ENCODE measurements at regions not wholly inside any gene's neighbourhood (a gene's known extent, or its start where the extent isn't known, plus 50 kb on each side); places are given as distances from the start of the nearest gene placed in this dataset.

GRCh38 chr6:71490876-71491275 lies 202.3 kb downstream of the OGFRL1 start:
- Histone ChIP-seq H3K27ac (ENCODE audit: extremely low read depth, low read depth, low read length) (no peak overlapping the region), H3K36me3 (ENCODE audit: control insufficient read depth in 2 of 2, insufficient read depth in 1 of 2, low read length in 2 of 2) (no peaks in the 10 kb centered on the region), H3K9me3 (ENCODE audit: control insufficient read depth, insufficient read depth, low read depth, low read length) (no peaks in the 10 kb centered on the region), H3K4me1 (ENCODE audit: control insufficient read depth, insufficient read depth, low read length) (no peaks in the 10 kb centered on the region), H3K4me3 (ENCODE audit: low read depth, low read length) (no peak overlapping the region)
- TF ChIP-seq ZNF211 (tag by site-specific recombination; IDR thresholded peaks at IDR 0.05; ENCODE audit: low read depth) (no peak), SALL2 (tag by site-specific recombination; IDR thresholded peaks at IDR 0.05; ENCODE audit: borderline replicate concordance) (no peak), ZEB2 (tag by site-specific recombination; IDR thresholded peaks at IDR 0.05) (no peak), ZNF624 (tag by site-specific recombination; IDR thresholded peaks at IDR 0.05) (no peak), PRDM4 (tag by site-specific recombination; IDR thresholded peaks at IDR 0.05) (no peak), ZSCAN5A (tag by site-specific recombination; IDR thresholded peaks at IDR 0.05) (no peak), OSR2 (tag by site-specific recombination; IDR thresholded peaks at IDR 0.05) (no peak), ZIC2 (tag by site-specific recombination; IDR thresholded peaks at IDR 0.05) (no peak), ZBTB21 (tag by site-specific recombination; IDR thresholded peaks at IDR 0.05) (no peak), ZNF248 (tag by site-specific recombination; IDR thresholded peaks at IDR 0.05) (no peak), ZBTB44 (tag by site-specific recombination; IDR thresholded peaks at IDR 0.05) (no peak), ZFP41 (tag by site-specific recombination; IDR thresholded peaks at IDR 0.05; ENCODE audit: borderline replicate concordance) (no peak), ZNF701 (tag by site-specific recombination; IDR thresholded peaks at IDR 0.05) (no peak), ZNF239 (tag by site-specific recombination; IDR thresholded peaks at IDR 0.05) (no peak), ZNF621 (tag by site-specific recombination; IDR thresholded peaks at IDR 0.05) (no peak), ZNF510 (tag by site-specific recombination; IDR thresholded peaks at IDR 0.05; ENCODE audit: insufficient replicate concordance) (no peak), ZNF48 (tag by site-specific recombination; IDR thresholded peaks at IDR 0.05) (no peak), PATZ1 (tag by site-specific recombination; IDR thresholded peaks at IDR 0.05) (no peak), ZNF747 (tag by site-specific recombination; IDR thresholded peaks at IDR 0.05) (no peak)
- ChIA-PET POLR2A (no interaction called here), CTCF (interaction anchor here (0.6 to 0.7 kb wide), 2 partner anchors 130 to 606 kb away, joined by 3 to 4 read pairs; no protein-coding TSS in a partner anchor)

GRCh38 chr6:71491844-71492243 lies 203.2 kb downstream of the OGFRL1 start:
- ChIA-PET CTCF (interaction anchor here (0.7 kb wide), 1 partner anchor 109 kb away, joined by 6 read pairs; no protein-coding TSS in a partner anchor), POLR2A (no interaction called here)
- Histone ChIP-seq H3K27ac (ENCODE audit: extremely low read depth, low read depth, low read length) (no peak overlapping the region), H3K9me3 (ENCODE audit: control insufficient read depth, insufficient read depth, low read depth, low read length) (no peaks in the 10 kb centered on the region), H3K4me3 (ENCODE audit: low read depth, low read length) (no peak overlapping the region), H3K4me1 (ENCODE audit: control insufficient read depth, insufficient read depth, low read length) (no peaks in the 10 kb centered on the region), H3K36me3 (ENCODE audit: control insufficient read depth in 2 of 2, insufficient read depth in 1 of 2, low read length in 2 of 2) (no peaks in the 10 kb centered on the region)
- TF ChIP-seq ZNF561 (tag by site-specific recombination; IDR thresholded peaks at IDR 0.05; ENCODE audit: borderline replicate concordance): no peak
- no peak for TF ChIP-seq PRDM6 (tag by site-specific recombination; IDR thresholded peaks at IDR 0.05)
- no peak for TF ChIP-seq ZNF24 (tag by site-specific recombination; IDR thresholded peaks at IDR 0.05)
- no peak for TF ChIP-seq ZFP41 (tag by site-specific recombination; IDR thresholded peaks at IDR 0.05; ENCODE audit: borderline replicate concordance)
- TF ChIP-seq ZNF654 (tag by site-specific recombination; IDR thresholded peaks at IDR 0.05; ENCODE audit: low read depth): no peak
- no peak for TF ChIP-seq ZEB2 (tag by site-specific recombination; IDR thresholded peaks at IDR 0.05)
- no peak for TF ChIP-seq OVOL3 (tag by site-specific recombination; IDR thresholded peaks at IDR 0.05)
- TF ChIP-seq ZNF140 (tag by site-specific recombination; IDR thresholded peaks at IDR 0.05): no peak
- no peak for TF ChIP-seq HOXA7 (CRISPR knock-in tag; IDR thresholded peaks at IDR 0.05; ENCODE audit: borderline replicate concordance)
- no peak for TF ChIP-seq ZNF560 (tag by site-specific recombination; IDR thresholded peaks at IDR 0.05; ENCODE audit: borderline replicate concordance)
- TF ChIP-seq ZNF785 (tag by site-specific recombination; IDR thresholded peaks at IDR 0.05): no peak
